HEK293 (cell line): ENCODE measurements at regions not wholly inside any gene's neighbourhood (a gene's known extent, or its start where the extent isn't known, plus 50 kb on each side); places are given as distances from the start of the nearest gene placed in this dataset.

Source experiments
- CTCF ChIA-PET: fragments of 350-600 bp; formaldehyde crosslinking; extraction: SDS; loops from one replicate; lab custom pipeline; 2021; ENCODE audit warnings: antibody characterized with exemption; lab: Yijun Ruan, JAX
- POLR2A ChIA-PET: fragments of 300-600 bp; formaldehyde crosslinking; extraction: SDS; loops from one replicate; lab custom pipeline; 2020; ENCODE audit warnings: antibody characterized with exemption, inconsistent platforms; lab: Yijun Ruan, JAX
- H3K27ac ChIP-seq: fragments of 200-500 bp; sonication (Bioruptor generic); 2 replicates; pipeline ENCODE4 v1.5.1; 2014; ENCODE audit warnings: low read depth, low read length, control low read depth, inconsistent platforms; ENCODE audit errors: extremely low read depth
- H3K36me3 ChIP-seq, 2 experiments: fragments of 200-500 bp in 1 of 2; sonication (Bioruptor generic) in 1 of 2; 1 replicate in 1 of 2; 2 replicates in 1 of 2; pipeline ENCODE4 v1.5.1; 2014 to 2017; ENCODE audit warnings: inconsistent platforms in 2 of 2, low read length in 2 of 2; ENCODE audit not compliant: control insufficient read depth in 2 of 2, insufficient read depth in 1 of 2
- H3K4me1 ChIP-seq: fragments of 200-500 bp; sonication (Bioruptor generic); 2 replicates; pipeline ENCODE4 v1.5.1; 2014; ENCODE audit warnings: mild to moderate bottlenecking, low read length, inconsistent platforms; ENCODE audit not compliant: control insufficient read depth, insufficient read depth
- H3K4me3 ChIP-seq: 2 replicates; pipeline ENCODE4 v1.5.1; 2011; ENCODE audit warnings: low read depth, mild to moderate bottlenecking, control low read depth, low read length, moderate library complexity
- H3K9me3 ChIP-seq: fragments of 200-500 bp; sonication (Bioruptor generic); 2 replicates; pipeline ENCODE4 v1.5.1; 2014; ENCODE audit warnings: low read depth, low read length, inconsistent platforms; ENCODE audit not compliant: control insufficient read depth, insufficient read depth
- FEZF1 ChIP-seq: fragments of 450-650 bp; formaldehyde crosslinking; IDR thresholded peaks from 2 replicates; pipeline ENCODE4 v1.5.1; 2016; ENCODE audit warnings: missing biosample characterization, missing genetic modification characterization
- REPIN1 ChIP-seq: fragments of 450-650 bp; formaldehyde crosslinking; IDR thresholded peaks from 2 replicates; pipeline ENCODE4 v1.5.1; 2017; ENCODE audit warnings: missing biosample characterization, missing genetic modification characterization, low read depth
- ZNF121 ChIP-seq: fragments of 450-650 bp; formaldehyde crosslinking; IDR thresholded peaks from 2 replicates; pipeline ENCODE4 v1.5.1; 2016; ENCODE audit warnings: missing biosample characterization, missing genetic modification characterization
- ZNF23 ChIP-seq: fragments of 450-650 bp; formaldehyde crosslinking; IDR thresholded peaks from 2 replicates; pipeline ENCODE4 v1.5.1; 2016; ENCODE audit warnings: missing biosample characterization, missing genetic modification characterization, borderline replicate concordance
- ZNF416 ChIP-seq: fragments of 450-650 bp; formaldehyde crosslinking; IDR thresholded peaks from 2 replicates; pipeline ENCODE4 v1.5.1; 2016; ENCODE audit warnings: missing biosample characterization, missing genetic modification characterization
- TF ChIP-seq, protein P1 (sequence below): fragments of 450-650 bp; formaldehyde crosslinking; IDR thresholded peaks from 2 replicates; pipeline ENCODE4 v1.5.1; 2016; ENCODE audit warnings: missing biosample characterization, missing genetic modification characterization, low read depth
- TF ChIP-seq, protein P2 (sequence below): fragments of 450-650 bp; formaldehyde crosslinking; IDR thresholded peaks from 2 replicates; pipeline ENCODE4 v1.5.1; 2017; ENCODE audit warnings: missing biosample characterization, missing genetic modification characterization
- TF ChIP-seq, protein P3 (sequence below): fragments of 450-650 bp; formaldehyde crosslinking; IDR thresholded peaks from 2 replicates; pipeline ENCODE4 v1.5.1; 2016; ENCODE audit warnings: missing biosample characterization, missing genetic modification characterization
- TF ChIP-seq, protein P4 (sequence below): fragments of 450-650 bp; formaldehyde crosslinking; IDR thresholded peaks from 2 replicates; pipeline ENCODE4 v1.5.1; 2017; ENCODE audit warnings: missing biosample characterization, missing genetic modification characterization

DNA sequence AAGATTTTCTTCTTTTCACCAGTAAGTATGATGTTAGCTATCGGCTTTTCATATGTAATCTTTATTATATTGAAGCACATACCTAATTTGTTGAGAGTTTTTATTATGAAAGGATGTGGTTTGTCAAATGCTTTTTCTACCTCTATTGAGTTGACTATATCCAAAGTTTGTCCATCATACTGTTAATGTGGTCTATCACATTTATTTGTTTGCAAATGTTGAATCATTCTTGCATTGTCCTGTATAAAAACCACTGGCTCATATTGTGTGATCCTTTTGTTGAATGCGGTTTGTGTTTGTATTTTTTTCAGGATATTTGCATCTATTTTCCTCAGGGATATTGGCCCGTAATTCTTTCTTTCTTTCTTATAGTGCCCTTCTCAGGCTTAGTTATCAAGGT, 675.5 kb downstream of the NUP35 start:
- no peaks in the 10 kb centered on the region for H3K4me1 ChIP-seq
- ChIA-PET CTCF (no interaction called here), POLR2A (no interaction called here)
- H3K36me3 ChIP-seq = no peaks in the 10 kb centered on the region
- no peaks in the 10 kb centered on the region for H3K9me3 ChIP-seq
- no peak overlapping the region for H3K4me3 ChIP-seq
- TF ChIP-seq, protein P1, sequence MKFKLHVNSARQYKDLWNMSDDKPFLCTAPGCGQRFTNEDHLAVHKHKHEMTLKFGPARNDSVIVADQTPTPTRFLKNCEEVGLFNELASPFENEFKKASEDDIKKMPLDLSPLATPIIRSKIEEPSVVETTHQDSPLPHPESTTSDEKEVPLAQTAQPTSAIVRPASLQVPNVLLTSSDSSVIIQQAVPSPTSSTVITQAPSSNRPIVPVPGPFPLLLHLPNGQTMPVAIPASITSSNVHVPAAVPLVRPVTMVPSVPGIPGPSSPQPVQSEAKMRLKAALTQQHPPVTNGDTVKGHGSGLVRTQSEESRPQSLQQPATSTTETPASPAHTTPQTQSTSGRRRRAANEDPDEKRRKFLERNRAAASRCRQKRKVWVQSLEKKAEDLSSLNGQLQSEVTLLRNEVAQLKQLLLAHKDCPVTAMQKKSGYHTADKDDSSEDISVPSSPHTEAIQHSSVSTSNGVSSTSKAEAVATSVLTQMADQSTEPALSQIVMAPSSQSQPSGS = no peak
- no peak for TF ChIP-seq FEZF1
- no peak overlapping the region for H3K27ac ChIP-seq

DNA sequence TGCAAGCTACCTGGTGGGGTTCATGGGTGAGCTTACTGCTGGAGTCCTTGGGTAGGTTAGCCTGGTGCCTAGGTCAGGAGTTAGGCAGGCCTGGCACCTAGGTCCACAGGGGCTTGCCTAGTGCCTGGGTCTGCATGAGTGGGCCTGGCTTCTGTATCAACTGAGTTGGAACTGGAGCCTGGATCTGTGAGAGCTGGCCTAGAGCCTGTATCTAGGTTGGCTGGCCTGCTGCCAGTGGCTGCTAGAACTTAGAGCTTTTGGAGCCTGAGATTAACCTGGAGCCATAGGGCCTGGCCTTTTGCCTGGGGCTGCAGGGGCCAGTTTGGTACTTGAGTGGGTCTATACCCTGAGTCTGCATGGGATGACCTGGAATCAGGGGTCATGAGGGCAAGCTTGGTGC, 679.4 kb downstream of the NUP35 start:
- POLR2A ChIA-PET = no interaction called here
- H3K9me3 ChIP-seq = no peaks in the 10 kb centered on the region
- H3K36me3 ChIP-seq = no peaks in the 10 kb centered on the region
- no peak for TF ChIP-seq REPIN1 (tag by site-specific recombination)
- no peak for TF ChIP-seq ZNF121 (tag by site-specific recombination)
- TF ChIP-seq, protein P2, sequence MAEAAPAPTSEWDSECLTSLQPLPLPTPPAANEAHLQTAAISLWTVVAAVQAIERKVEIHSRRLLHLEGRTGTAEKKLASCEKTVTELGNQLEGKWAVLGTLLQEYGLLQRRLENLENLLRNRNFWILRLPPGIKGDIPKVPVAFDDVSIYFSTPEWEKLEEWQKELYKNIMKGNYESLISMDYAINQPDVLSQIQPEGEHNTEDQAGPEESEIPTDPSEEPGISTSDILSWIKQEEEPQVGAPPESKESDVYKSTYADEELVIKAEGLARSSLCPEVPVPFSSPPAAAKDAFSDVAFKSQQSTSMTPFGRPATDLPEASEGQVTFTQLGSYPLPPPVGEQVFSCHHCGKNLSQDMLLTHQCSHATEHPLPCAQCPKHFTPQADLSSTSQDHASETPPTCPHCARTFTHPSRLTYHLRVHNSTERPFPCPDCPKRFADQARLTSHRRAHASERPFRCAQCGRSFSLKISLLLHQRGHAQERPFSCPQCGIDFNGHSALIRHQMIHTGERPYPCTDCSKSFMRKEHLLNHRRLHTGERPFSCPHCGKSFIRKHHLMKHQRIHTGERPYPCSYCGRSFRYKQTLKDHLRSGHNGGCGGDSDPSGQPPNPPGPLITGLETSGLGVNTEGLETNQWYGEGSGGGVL (tag by site-specific recombination) = no peak
- CTCF ChIA-PET = no interaction called here
- H3K4me1 ChIP-seq = no peaks in the 10 kb centered on the region
- no peak overlapping the region for H3K27ac ChIP-seq
- H3K4me3 ChIP-seq = no peak overlapping the region

DNA sequence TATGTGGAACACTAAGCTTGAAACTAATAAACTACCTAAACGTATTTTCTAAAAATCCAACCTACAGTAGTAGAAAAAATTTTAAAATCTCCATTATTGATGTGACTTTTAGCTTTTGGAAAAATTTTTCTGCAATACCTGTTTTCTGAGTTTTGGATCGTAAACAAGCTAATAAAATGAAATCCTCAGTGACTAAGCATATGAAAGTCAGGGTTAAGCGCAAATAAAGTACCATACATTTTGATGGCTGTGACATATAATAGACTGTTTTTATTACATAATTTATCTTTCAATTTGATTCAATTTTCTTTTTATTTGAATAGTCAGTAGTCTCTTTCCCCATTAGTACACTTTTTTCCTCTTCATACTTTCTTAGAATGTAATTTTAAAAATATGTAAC, 683.6 kb downstream of the NUP35 start:
- Histone ChIP-seq H3K4me1 (no peaks in the 10 kb centered on the region), H3K36me3 (no peaks in the 10 kb centered on the region)
- POLR2A ChIA-PET = no interaction called here
- TF ChIP-seq, protein P3, sequence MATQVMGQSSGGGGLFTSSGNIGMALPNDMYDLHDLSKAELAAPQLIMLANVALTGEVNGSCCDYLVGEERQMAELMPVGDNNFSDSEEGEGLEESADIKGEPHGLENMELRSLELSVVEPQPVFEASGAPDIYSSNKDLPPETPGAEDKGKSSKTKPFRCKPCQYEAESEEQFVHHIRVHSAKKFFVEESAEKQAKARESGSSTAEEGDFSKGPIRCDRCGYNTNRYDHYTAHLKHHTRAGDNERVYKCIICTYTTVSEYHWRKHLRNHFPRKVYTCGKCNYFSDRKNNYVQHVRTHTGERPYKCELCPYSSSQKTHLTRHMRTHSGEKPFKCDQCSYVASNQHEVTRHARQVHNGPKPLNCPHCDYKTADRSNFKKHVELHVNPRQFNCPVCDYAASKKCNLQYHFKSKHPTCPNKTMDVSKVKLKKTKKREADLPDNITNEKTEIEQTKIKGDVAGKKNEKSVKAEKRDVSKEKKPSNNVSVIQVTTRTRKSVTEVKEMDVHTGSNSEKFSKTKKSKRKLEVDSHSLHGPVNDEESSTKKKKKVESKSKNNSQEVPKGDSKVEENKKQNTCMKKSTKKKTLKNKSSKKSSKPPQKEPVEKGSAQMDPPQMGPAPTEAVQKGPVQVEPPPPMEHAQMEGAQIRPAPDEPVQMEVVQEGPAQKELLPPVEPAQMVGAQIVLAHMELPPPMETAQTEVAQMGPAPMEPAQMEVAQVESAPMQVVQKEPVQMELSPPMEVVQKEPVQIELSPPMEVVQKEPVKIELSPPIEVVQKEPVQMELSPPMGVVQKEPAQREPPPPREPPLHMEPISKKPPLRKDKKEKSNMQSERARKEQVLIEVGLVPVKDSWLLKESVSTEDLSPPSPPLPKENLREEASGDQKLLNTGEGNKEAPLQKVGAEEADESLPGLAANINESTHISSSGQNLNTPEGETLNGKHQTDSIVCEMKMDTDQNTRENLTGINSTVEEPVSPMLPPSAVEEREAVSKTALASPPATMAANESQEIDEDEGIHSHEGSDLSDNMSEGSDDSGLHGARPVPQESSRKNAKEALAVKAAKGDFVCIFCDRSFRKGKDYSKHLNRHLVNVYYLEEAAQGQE (tag by site-specific recombination) = no peak
- TF ChIP-seq ZNF23 = no peak
- TF ChIP-seq, protein P4, sequence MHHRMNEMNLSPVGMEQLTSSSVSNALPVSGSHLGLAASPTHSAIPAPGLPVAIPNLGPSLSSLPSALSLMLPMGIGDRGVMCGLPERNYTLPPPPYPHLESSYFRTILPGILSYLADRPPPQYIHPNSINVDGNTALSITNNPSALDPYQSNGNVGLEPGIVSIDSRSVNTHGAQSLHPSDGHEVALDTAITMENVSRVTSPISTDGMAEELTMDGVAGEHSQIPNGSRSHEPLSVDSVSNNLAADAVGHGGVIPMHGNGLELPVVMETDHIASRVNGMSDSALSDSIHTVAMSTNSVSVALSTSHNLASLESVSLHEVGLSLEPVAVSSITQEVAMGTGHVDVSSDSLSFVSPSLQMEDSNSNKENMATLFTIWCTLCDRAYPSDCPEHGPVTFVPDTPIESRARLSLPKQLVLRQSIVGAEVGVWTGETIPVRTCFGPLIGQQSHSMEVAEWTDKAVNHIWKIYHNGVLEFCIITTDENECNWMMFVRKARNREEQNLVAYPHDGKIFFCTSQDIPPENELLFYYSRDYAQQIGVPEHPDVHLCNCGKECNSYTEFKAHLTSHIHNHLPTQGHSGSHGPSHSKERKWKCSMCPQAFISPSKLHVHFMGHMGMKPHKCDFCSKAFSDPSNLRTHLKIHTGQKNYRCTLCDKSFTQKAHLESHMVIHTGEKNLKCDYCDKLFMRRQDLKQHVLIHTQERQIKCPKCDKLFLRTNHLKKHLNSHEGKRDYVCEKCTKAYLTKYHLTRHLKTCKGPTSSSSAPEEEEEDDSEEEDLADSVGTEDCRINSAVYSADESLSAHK (tag by site-specific recombination) = no peak
- TF ChIP-seq ZNF416 (tag by site-specific recombination) = no peak
- TF ChIP-seq, all 188 proteins: peak for 0
- H3K27ac ChIP-seq = no peak overlapping the region
- no peak overlapping the region for H3K4me3 ChIP-seq
- no peaks in the 10 kb centered on the region for H3K9me3 ChIP-seq
- CTCF ChIA-PET = no interaction called here
